Spleen (tissue), 11 donors: ENCODE measurements at regions not wholly inside any gene's neighbourhood (a gene's known extent, or its start where the extent isn't known, plus 50 kb on each side); places are given as distances from the start of the nearest gene placed in this dataset.

Experiments
- DNase-seq: peaks from one replicate; pipeline ENCODE4 v3.0.0-alpha.2; 2020
- H3K27ac ChIP-seq, 8 donors: fragments of 200-600 bp; sonication (generic) in 7 of 8; 1 replicate in 4 of 8; 2 replicates in 4 of 8; pipeline versions ENCODE4 v1.5.0 to v1.8.0; 2016 to 2021; ENCODE audit warnings: inconsistent platforms in 4 of 8, mild to moderate bottlenecking in 4 of 8, moderate library complexity in 1 of 8
- H3K27me3 ChIP-seq, 7 donors: fragments of 200-600 bp; sonication (generic) in 6 of 7; replicated peaks in 1 of 7; 1 replicate in 4 of 7; 2 replicates in 3 of 7; pipeline versions ENCODE4 v1.5.0 to v1.8.0; 2016 to 2021; ENCODE audit warnings: inconsistent platforms in 3 of 7, mild to moderate bottlenecking in 1 of 7
- H3K36me3 ChIP-seq, 6 donors: fragments of 200-600 bp; sonication (generic) in 5 of 6; 1 replicate in 4 of 6; 2 replicates in 2 of 6; pipeline versions ENCODE4 v1.5.0 to v1.8.0; 2016 to 2021; ENCODE audit warnings: inconsistent platforms in 2 of 6
- H3K4me1 ChIP-seq, 6 donors: fragments of 200-600 bp; sonication (generic) in 5 of 6; 1 replicate in 3 of 6; 2 replicates in 3 of 6; pipeline versions ENCODE4 v1.5.0 to v1.8.0; 2016 to 2021; ENCODE audit warnings: inconsistent platforms in 3 of 6
- H3K4me3 ChIP-seq, 8 donors: fragments of 200-600 bp; sonication (generic) in 7 of 8; 1 replicate in 4 of 8; 2 replicates in 4 of 8; pipeline versions ENCODE4 v1.5.0 to v1.8.0; 2016 to 2021; ENCODE audit warnings: inconsistent platforms in 4 of 8, mild to moderate bottlenecking in 4 of 8, moderate library complexity in 2 of 8
- H3K9me3 ChIP-seq, 8 donors: fragments of 200-600 bp; sonication (generic) in 7 of 8; 1 replicate in 4 of 8; 2 replicates in 4 of 8; pipeline versions ENCODE4 v1.5.0 to v1.8.0; 2016 to 2021; ENCODE audit warnings: inconsistent platforms in 4 of 8
- POLR2A ChIP-seq, 3 donors: fragments of 450-650 bp; IDR thresholded peaks; one replicate each; pipeline ENCODE4 v1.5.1; 2017; ENCODE audit warnings: antibody characterized with exemption in 3 of 3, mild to moderate bottlenecking in 1 of 3
- POLR2AphosphoS5 ChIP-seq, 3 donors: sonication (generic); formaldehyde crosslinking; IDR thresholded peaks; one replicate each; pipeline ENCODE4 v1.5.1; 2017; ENCODE audit warnings: antibody characterized with exemption in 3 of 3
- WGBS, 5 donors: extraction: QIAGEN DNeasy Blood & Tissue Kit in 3 of 5; methylation state at CpG; one replicate each; pipeline versions ENCODE4 v1.1.5 to v1.1.7; 2013 to 2018; 5-methylcytosine and 5-hydroxymethylcytosine counted together
- intact Hi-C: fragments of 100-400 bp; cut with DNase I; formaldehyde crosslinking; loops from one replicate; pipeline ENCODE4 v1.15.0; 2023; ENCODE audit warnings: low total_unique reads
- TF ChIP-seq, protein P1 (sequence below), 11 experiments: fragments of 200-600 bp in 7 of 11; fragments of 450-650 bp in 4 of 11; sonication (generic) in 4 of 11; IDR thresholded peaks in 8 of 11; conservative IDR thresholded peaks in 3 of 11; 1 replicate in 7 of 11; 2 replicates in 4 of 11; pipeline versions ENCODE4 v1.4.0 to v1.8.0; 2016 to 2021; ENCODE audit warnings: antibody characterized with exemption in 11 of 11, inconsistent platforms in 4 of 11, mild to moderate bottlenecking in 1 of 11
- donor health status: healthy with polysubstance abuse.
- donor health status: DM: no; HTN: no; CAD: no; lungs with moderate emphysema.
- donor health status: DM: no; HTN: no; CAD: no.
- donor health status: Bipolar disorder and iron deficiency.
- donor health status: healthy.
- donor health status: DM: no; HTN: no; CAD: no.
- donor health status: DM: yes; HTN: yes; CAD: no.

- TF ChIP-seq, protein P1, sequence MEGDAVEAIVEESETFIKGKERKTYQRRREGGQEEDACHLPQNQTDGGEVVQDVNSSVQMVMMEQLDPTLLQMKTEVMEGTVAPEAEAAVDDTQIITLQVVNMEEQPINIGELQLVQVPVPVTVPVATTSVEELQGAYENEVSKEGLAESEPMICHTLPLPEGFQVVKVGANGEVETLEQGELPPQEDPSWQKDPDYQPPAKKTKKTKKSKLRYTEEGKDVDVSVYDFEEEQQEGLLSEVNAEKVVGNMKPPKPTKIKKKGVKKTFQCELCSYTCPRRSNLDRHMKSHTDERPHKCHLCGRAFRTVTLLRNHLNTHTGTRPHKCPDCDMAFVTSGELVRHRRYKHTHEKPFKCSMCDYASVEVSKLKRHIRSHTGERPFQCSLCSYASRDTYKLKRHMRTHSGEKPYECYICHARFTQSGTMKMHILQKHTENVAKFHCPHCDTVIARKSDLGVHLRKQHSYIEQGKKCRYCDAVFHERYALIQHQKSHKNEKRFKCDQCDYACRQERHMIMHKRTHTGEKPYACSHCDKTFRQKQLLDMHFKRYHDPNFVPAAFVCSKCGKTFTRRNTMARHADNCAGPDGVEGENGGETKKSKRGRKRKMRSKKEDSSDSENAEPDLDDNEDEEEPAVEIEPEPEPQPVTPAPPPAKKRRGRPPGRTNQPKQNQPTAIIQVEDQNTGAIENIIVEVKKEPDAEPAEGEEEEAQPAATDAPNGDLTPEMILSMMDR (IDR thresholded peaks at IDR 0.05 in 8 of 11, conservative IDR thresholded peaks at IDR 0.05 in 3 of 11) = no peak
- WGBS, 5 donors = 67 to 81% (median 73%) methylated on average over 9 to 10 of the region's 10 CpGs
- H3K9me3 ChIP-seq = no peaks in the 10 kb centered on the region
- no peak overlapping the region for H3K4me3 ChIP-seq
- H3K36me3 ChIP-seq = no peaks in the 10 kb centered on the region
- intact Hi-C loops = no loop called here
- H3K27me3 ChIP-seq = no peaks in the 10 kb centered on the region
- no peak for DNase-seq
- no peak overlapping the region for H3K27ac ChIP-seq
- peaks cover 0 to 68% (median 40%) of the 10 kb centered on the region in 6 donors for H3K4me1 ChIP-seq
These were observed 299.1 kb upstream of the PRDM1 start for GRCh38 chr6:105786890-105787655.

DNA sequence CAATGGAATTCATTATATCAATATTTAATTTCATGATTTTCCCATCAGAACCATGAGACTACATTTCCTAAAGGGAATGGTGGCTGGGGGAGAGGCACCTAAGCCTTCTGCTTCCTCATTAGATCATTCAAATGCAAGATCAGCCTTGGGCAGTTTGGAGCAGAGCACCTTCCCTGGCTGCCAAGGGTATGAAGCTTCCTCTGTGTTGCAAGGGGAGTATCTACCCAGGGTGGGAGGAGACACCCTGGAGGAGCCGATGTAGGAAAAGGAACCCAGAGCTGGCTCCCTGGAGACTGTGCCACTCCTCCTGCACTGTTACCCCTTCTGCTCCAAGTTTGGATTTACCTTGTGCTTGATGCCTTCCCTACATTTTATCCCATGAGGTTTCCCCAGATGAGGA is 299.7 kb upstream of the PRDM1 start:
- no peaks in the 10 kb centered on the region for H3K9me3 ChIP-seq
- WGBS, 5 donors = 42 to 75% (median 67%) methylated on average over 1 of the region's 1 CpG
- no peaks in the 10 kb centered on the region for H3K27me3 ChIP-seq
- peak overlapping the region in 2 of 8 donors; percentile 54 to 73 for H3K27ac ChIP-seq
- peaks cover 0 to 68% (median 36%) of the 10 kb centered on the region in 6 donors for H3K4me1 ChIP-seq
- H3K36me3 ChIP-seq = no peaks in the 10 kb centered on the region
- intact Hi-C loops = no loop called here
- TF ChIP-seq POLR2AphosphoS5 (IDR thresholded peaks at IDR 0.05) (no peak), POLR2A (IDR thresholded peaks at IDR 0.05) (no peak)
- TF ChIP-seq, protein P1 (IDR thresholded peaks at IDR 0.05 in 8 of 11, conservative IDR thresholded peaks at IDR 0.05 in 3 of 11) = no peak
- no peak overlapping the region for H3K4me3 ChIP-seq
- no peak for DNase-seq

GRCh38 chr6:105785066-105785811 is 300.9 kb upstream of the PRDM1 start:
- TF ChIP-seq, protein P1 (IDR thresholded peaks at IDR 0.05 in 8 of 11, conservative IDR thresholded peaks at IDR 0.05 in 3 of 11) = no peak
- intact Hi-C loops = no loop called here
- no peaks in the 10 kb centered on the region for H3K27me3 ChIP-seq
- no peaks in the 10 kb centered on the region for H3K9me3 ChIP-seq
- H3K36me3 ChIP-seq = no peaks in the 10 kb centered on the region
- H3K4me3 ChIP-seq = no peak overlapping the region
- 33 to 47% (median 42%) methylated on average over 6 of the region's 6 CpGs for WGBS, 5 donors
- peak overlapping the region in 7 of 8 donors; percentile 24 to 73 (median 49) for H3K27ac ChIP-seq
- peak; percentile 75 for DNase-seq
- peaks cover 0 to 56% (median 27%) of the 10 kb centered on the region in 6 donors for H3K4me1 ChIP-seq

- TF ChIP-seq, protein P1 (IDR thresholded peaks at IDR 0.05 in 8 of 11, conservative IDR thresholded peaks at IDR 0.05 in 3 of 11) = no peak
- TF ChIP-seq POLR2A (IDR thresholded peaks at IDR 0.05) (no peak), POLR2AphosphoS5 (IDR thresholded peaks at IDR 0.05) (no peak)
- H3K4me1 ChIP-seq = peaks cover 0 to 49% (median 22%) of the 10 kb centered on the region in 6 donors
- H3K9me3 ChIP-seq = no peaks in the 10 kb centered on the region
- no peak overlapping the region for H3K4me3 ChIP-seq
- peak overlapping the region in 2 of 8 donors; percentile 54 to 73 for H3K27ac ChIP-seq
- H3K36me3 ChIP-seq = no peaks in the 10 kb centered on the region
- 87 to 93% (median 90%) methylated on average over 2 of the region's 2 CpGs for WGBS, 5 donors
- H3K27me3 ChIP-seq = no peaks in the 10 kb centered on the region
- no peak for DNase-seq
- intact Hi-C loops = no loop called here
These were observed 302.0 kb upstream of the PRDM1 start for GRCh38 chr6:105784179-105784578.
